SKM-1 treated with dmso at 0.1 percent for 144 hours (cell line): ENCODE measurements at regions not wholly inside any gene's neighbourhood (a gene's known extent, or its start where the extent isn't known, plus 50 kb on each side); places are given as distances from the start of the nearest gene placed in this dataset.

Source experiments
- DNase-seq: peaks from one replicate; lab custom pipeline; 2025; ENCODE audit not compliant: unreplicated experiment; lab: John Stamatoyannopoulos, UW

- DNase-seq: no peak
These were observed 240.9 kb downstream of the DOK5 start for GRCh38 chr20:54716174-54716747.

- DNase-seq: no peak
These were observed 239.4 kb downstream of the DOK5 start for GRCh38 chr20:54714817-54715216.

GRCh38 chr20:54713727-54714126 is 238.3 kb downstream of the DOK5 start:
- DNase-seq: no peak

DNA sequence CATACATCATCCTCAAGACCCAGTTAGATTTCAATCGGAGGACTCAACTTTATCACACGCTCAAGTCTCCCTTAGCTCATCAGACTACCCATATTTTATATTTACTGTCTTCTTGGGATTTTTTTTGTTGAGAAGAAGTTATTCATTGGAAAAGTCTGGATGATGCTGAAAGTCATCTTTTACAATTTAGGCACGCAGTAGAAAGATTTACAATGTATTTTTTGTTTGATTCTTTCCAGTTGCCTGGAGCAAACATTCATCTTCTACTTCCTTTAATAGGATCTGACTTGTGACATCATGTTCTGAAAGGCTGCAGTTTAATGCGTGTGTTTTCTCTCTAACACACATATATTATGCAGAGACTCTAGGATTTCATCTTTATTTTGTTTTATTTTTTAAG is 235.7 kb downstream of the DOK5 start:
- no peak for DNase-seq

DNA sequence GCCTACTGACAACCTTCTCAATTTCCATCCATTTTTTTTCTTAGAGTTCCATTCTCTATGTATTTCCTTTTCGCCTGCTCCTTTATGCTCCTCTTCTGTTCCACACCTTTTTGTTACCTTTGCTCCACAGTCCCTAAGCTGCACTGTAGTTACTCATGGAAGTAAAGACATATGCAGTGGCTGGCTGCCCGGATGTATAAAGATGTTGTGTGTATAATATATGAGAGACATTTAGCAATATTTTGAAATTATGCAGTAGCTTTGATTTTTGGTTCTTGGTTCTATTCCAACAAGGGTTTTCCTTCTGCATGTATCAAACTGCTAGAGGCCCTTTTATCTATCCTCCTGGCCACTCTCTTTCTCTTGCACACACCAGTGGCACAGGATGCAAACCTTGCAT is 234.9 kb downstream of the DOK5 start:
- DNase-seq: no peak

DNA sequence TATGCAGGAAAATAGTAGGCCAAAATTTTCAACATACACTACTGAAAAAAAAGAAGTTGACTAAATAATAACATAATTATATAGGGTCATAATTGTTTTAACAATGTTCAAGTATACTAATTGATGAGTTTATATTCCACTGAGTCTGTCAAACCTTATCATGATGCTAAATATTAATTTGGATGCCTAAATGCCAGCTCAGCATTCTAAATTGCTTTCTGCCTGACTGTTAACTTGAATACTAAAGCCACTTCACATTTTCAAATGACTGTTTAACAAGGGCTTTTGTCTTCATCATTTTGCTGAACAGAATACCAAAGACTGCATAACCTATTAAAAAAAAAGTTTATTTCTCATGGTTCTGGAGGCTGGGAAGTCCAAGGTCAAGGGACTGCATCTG is 232.8 kb downstream of the DOK5 start:
- DNase-seq: no peak

GRCh38 chr20:54707801-54708200 is 232.4 kb downstream of the DOK5 start:
- DNase-seq: no peak

- no peak for DNase-seq
These were observed 231.2 kb downstream of the DOK5 start for GRCh38 chr20:54706581-54706980.

DNA sequence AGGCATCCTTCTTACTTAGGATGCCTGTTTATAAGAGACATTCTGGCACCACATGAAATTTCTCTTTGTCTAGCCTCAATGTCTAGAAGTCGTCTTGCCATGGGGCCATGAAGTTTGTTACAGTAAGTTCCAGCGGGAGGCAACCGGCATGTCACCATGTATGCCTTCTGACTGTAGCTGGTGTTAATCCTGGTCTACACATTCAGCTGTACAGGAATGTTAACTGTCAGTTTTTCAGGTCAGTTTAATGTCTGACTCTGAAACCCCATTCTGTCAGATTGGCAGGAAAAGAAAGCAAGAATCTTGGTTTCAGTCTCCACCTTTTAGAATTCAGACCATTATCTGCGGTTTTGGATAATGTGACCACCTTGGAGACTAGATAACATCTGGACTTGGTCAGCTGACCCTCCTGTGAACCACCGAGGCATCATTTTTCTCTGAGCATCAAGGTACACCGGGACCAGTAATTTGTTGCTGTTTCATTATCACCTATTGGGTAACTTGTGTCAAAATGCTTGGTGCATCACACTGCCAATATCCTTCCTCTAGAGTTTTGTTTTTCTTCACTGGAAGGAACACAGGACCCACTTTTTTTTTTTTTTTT is 228.7 kb downstream of the DOK5 start:
- no peak for DNase-seq
